ENCODE measurements at regions not wholly inside any gene's neighbourhood (a gene's known extent, or its start where the extent isn't known, plus 50 kb on each side); places are given as distances from the start of the nearest gene placed in this dataset.

GRCh38 chr18:27600245-27600644 lies 415.1 kb upstream of the CHST9 start:
- Histone ChIP-seq H3K27me3 (no peaks in the 10 kb centered on the region), H3K4me3 (no peak overlapping the region), H3K9me3 (no peaks in the 10 kb centered on the region), H3K36me3 (no peaks in the 10 kb centered on the region)
- DNase-seq, result no peak

GRCh38 chr18:27599202-27599829 lies 414.2 kb upstream of the CHST9 start:
- Histone ChIP-seq H3K4me3 (no peak overlapping the region), H3K27me3 (no peaks in the 10 kb centered on the region), H3K36me3 (no peaks in the 10 kb centered on the region), H3K9me3 (no peaks in the 10 kb centered on the region)
- peak; percentile 14 for DNase-seq

GRCh38 chr18:27595113-27595838 lies 410.2 kb upstream of the CHST9 start:
- Histone ChIP-seq H3K4me3 (no peak overlapping the region), H3K36me3 (no peaks in the 10 kb centered on the region), H3K9me3 (no peaks in the 10 kb centered on the region), H3K27me3 (no peaks in the 10 kb centered on the region)
- no peak for DNase-seq

- H3K36me3 ChIP-seq, result no peaks in the 10 kb centered on the region
- DNase-seq, result no peak
- no peaks in the 10 kb centered on the region for H3K9me3 ChIP-seq
- no peak overlapping the region for H3K4me3 ChIP-seq
- H3K27me3 ChIP-seq, result no peaks in the 10 kb centered on the region
Measured at GRCh38 chr18:27585602-27586173, 400.6 kb upstream of the CHST9 start.

- Histone ChIP-seq H3K36me3 (no peaks in the 10 kb centered on the region), H3K9me3 (no peaks in the 10 kb centered on the region), H3K4me3 (no peak overlapping the region), H3K27me3 (no peaks in the 10 kb centered on the region)
- DNase-seq, result no peak
Measured at GRCh38 chr18:27583466-27583865, 398.4 kb upstream of the CHST9 start.

- Histone ChIP-seq H3K4me3 (no peak overlapping the region), H3K36me3 (no peaks in the 10 kb centered on the region), H3K9me3 (no peaks in the 10 kb centered on the region), H3K27me3 (no peaks in the 10 kb centered on the region)
- DNase-seq, result no peak
Measured at GRCh38 chr18:27582760-27583412, 397.8 kb upstream of the CHST9 start.

- no peaks in the 10 kb centered on the region for H3K9me3 ChIP-seq
- no peaks in the 10 kb centered on the region for H3K36me3 ChIP-seq
- H3K4me3 ChIP-seq, result no peak overlapping the region
- no peaks in the 10 kb centered on the region for H3K27me3 ChIP-seq
- no peak for DNase-seq
Measured at GRCh38 chr18:27581296-27581904, 396.3 kb upstream of the CHST9 start.

- Histone ChIP-seq H3K4me3 (no peak overlapping the region), H3K27me3 (no peaks in the 10 kb centered on the region), H3K36me3 (no peaks in the 10 kb centered on the region), H3K9me3 (no peaks in the 10 kb centered on the region)
- no peak for DNase-seq
Measured at GRCh38 chr18:27579364-27579763, 394.3 kb upstream of the CHST9 start.

GRCh38 chr18:27577752-27578151 lies 392.6 kb upstream of the CHST9 start:
- H3K4me3 ChIP-seq, result no peak overlapping the region
- H3K27me3 ChIP-seq, result no peaks in the 10 kb centered on the region
- H3K36me3 ChIP-seq, result no peaks in the 10 kb centered on the region
- DNase-seq, result no peak
- no peaks in the 10 kb centered on the region for H3K9me3 ChIP-seq

- Histone ChIP-seq H3K36me3 (no peaks in the 10 kb centered on the region), H3K4me3 (no peak overlapping the region), H3K9me3 (no peaks in the 10 kb centered on the region), H3K27me3 (no peaks in the 10 kb centered on the region)
- DNase-seq, result no peak
Measured at GRCh38 chr18:27577265-27577664, 392.2 kb upstream of the CHST9 start.

- Histone ChIP-seq H3K36me3 (no peaks in the 10 kb centered on the region), H3K9me3 (no peaks in the 10 kb centered on the region), H3K27me3 (no peaks in the 10 kb centered on the region), H3K4me3 (no peak overlapping the region)
- no peak for DNase-seq
Measured at GRCh38 chr18:27567434-27567833, 382.3 kb upstream of the CHST9 start.

- H3K4me3 ChIP-seq, result no peak overlapping the region
- no peaks in the 10 kb centered on the region for H3K36me3 ChIP-seq
- no peaks in the 10 kb centered on the region for H3K27me3 ChIP-seq
- peak; percentile 47 for DNase-seq
- H3K9me3 ChIP-seq, result no peaks in the 10 kb centered on the region
Measured at GRCh38 chr18:27564066-27564465, 379.0 kb upstream of the CHST9 start.

- Histone ChIP-seq H3K27me3 (no peaks in the 10 kb centered on the region), H3K36me3 (no peaks in the 10 kb centered on the region), H3K9me3 (no peaks in the 10 kb centered on the region), H3K4me3 (no peak overlapping the region)
- no peak for DNase-seq
Measured at GRCh38 chr18:27558388-27559155, 373.5 kb upstream of the CHST9 start.

- Histone ChIP-seq H3K4me3 (no peak overlapping the region), H3K9me3 (no peaks in the 10 kb centered on the region), H3K27me3 (no peaks in the 10 kb centered on the region), H3K36me3 (no peaks in the 10 kb centered on the region)
- DNase-seq, result no peak
Measured at GRCh38 chr18:27556741-27557140, 371.6 kb upstream of the CHST9 start.

- DNase-seq, result no peak
- H3K36me3 ChIP-seq, result no peaks in the 10 kb centered on the region
- no peaks in the 10 kb centered on the region for H3K27me3 ChIP-seq
- no peak overlapping the region for H3K4me3 ChIP-seq
- H3K9me3 ChIP-seq, result no peaks in the 10 kb centered on the region
Measured at GRCh38 chr18:27549335-27550039, 364.4 kb upstream of the CHST9 start.

- no peak for DNase-seq
- no peaks in the 10 kb centered on the region for H3K27me3 ChIP-seq
- no peaks in the 10 kb centered on the region for H3K9me3 ChIP-seq
- H3K4me3 ChIP-seq, result no peak overlapping the region
- no peaks in the 10 kb centered on the region for H3K36me3 ChIP-seq
Measured at GRCh38 chr18:27546991-27547390, 361.9 kb upstream of the CHST9 start.
